ENCODE measurements at regions not wholly inside any gene's neighbourhood (a gene's known extent, or its start where the extent isn't known, plus 50 kb on each side); places are given as distances from the start of the nearest gene placed in this dataset.

DNA sequence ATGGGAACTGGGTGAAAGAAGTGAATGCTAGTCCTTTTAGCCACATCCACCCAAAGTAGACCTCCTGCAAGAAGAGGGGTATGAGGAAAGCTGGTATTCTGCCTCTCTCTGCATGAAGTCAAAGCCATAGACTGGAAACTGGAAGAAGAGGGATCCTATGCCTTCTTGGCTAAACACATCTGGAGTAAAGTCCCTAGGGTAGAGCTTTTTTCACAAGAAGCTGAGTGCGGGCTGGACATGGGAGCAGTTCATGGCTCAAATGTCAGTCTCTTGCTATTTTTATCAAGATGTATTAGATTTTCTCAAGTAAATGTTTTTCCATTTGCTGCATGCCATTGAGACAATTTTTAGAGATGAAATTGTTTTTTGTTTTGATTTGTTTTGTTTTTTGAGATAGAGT is 206.5 kb upstream of the TMEM72 start:
- no peak for TF ChIP-seq CTCF (IDR thresholded peaks at IDR 0.05 in 8 of 11, conservative IDR thresholded peaks at IDR 0.05 in 3 of 11)
- no peak for TF ChIP-seq POLR2A (IDR thresholded peaks at IDR 0.05)
- TF ChIP-seq POLR2AphosphoS5 (IDR thresholded peaks at IDR 0.05): no peak

Measured in spleen (tissue), 7 donors.